K562 (cell line): ENCODE measurements at regions not wholly inside any gene's neighbourhood (a gene's known extent, or its start where the extent isn't known, plus 50 kb on each side); places are given as distances from the start of the nearest gene placed in this dataset.
A peak's percentile ranks its signal among the peaks of the same experiment; 100 is the strongest.

Experiments
- CC2D1A ChIP-seq: fragments of 450-650 bp; IDR thresholded peaks from 2 replicates; pipeline ENCODE4 v1.6.1; 2017; ENCODE audit warnings: mild to moderate bottlenecking
- CREM ChIP-seq: IDR thresholded peaks from 2 replicates; pipeline ENCODE4 v1.6.1; 2014; ENCODE audit warnings: antibody characterized with exemption, low read depth
- CUX1 ChIP-seq: fragments of 200-800 bp; sonication (Bioruptor generic); IDR thresholded peaks from 2 replicates; pipeline ENCODE4 v1.6.1; 2016; ENCODE audit warnings: missing genetic modification characterization, missing compliant biosample characterization
- EP300 ChIP-seq: IDR thresholded peaks from 2 replicates; pipeline ENCODE4 v1.6.1; 2012; ENCODE audit warnings: low read length, improper control_type of control experiment
- ESRRA ChIP-seq: fragments of 450-650 bp; IDR thresholded peaks from 2 replicates; pipeline ENCODE4 v1.6.1; 2014; ENCODE audit warnings: low read depth, mild to moderate bottlenecking, moderate library complexity, borderline replicate concordance
- MAFG ChIP-seq: fragments of 450-650 bp; conservative IDR thresholded peaks from 2 replicates; pipeline ENCODE4 v1.6.1; 2016; ENCODE audit warnings: missing genetic modification characterization, missing compliant biosample characterization
- MTA1 ChIP-seq: fragments of 450-650 bp; IDR thresholded peaks from 2 replicates; pipeline ENCODE4 v1.6.1; 2017; ENCODE audit warnings: borderline replicate concordance
- PTTG1 ChIP-seq: fragments of 450-650 bp; IDR thresholded peaks from 2 replicates; pipeline ENCODE4 v1.6.1; 2016; ENCODE audit warnings: low read depth, mild to moderate bottlenecking, missing genetic modification characterization, missing compliant biosample characterization
- ZNF512 ChIP-seq: IDR thresholded peaks from 2 replicates; pipeline ENCODE4 v1.6.1; 2016; ENCODE audit warnings: missing genetic modification characterization, missing compliant biosample characterization
- TF ChIP-seq, protein P1 (sequence below), 2 experiments: fragments of 450-650 bp; IDR thresholded peaks; 2 replicates each; pipeline ENCODE4 v1.6.1; 2016; ENCODE audit warnings: mild to moderate bottlenecking in 2 of 2, borderline replicate concordance in 1 of 2, low read depth in 1 of 2, moderate library complexity in 1 of 2
- TF ChIP-seq, protein P2 (sequence below): fragments of 450-650 bp; IDR thresholded peaks from one replicate; pipeline ENCODE4 v1.6.1; 2018; ENCODE audit warnings: mild to moderate bottlenecking, moderate library complexity; ENCODE audit not compliant: partially characterized antibody

DNA sequence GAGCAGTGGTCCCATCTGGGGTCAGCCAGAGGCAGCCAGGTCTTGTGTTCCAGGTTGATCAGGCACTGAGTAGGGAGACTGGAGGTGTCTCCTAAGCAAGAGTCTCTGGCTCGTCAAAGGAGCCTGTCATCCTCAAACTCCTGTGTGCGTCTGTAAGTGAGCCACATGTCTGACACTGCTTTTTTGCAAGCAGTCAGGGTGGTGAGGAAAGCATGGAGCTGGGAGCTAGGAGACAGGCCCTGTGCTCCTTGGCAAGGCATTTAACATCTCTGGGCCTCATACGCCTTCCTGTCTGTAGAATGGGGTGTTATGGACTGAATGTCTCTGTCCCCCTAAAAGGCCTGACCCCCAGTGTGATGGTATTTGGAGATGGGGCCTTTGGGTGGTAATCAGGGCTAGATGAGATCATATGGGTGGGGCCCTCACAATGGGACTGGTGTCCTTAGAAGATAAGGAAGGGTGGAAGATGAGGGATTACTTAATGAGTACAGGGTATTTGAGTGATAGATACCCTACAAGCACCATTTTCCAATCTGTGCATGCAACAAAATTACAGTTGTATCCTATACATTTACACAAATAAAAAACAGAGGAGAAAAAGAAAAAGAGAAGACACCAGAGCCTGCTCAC lies 53.0 kb downstream of the ARL6IP4 start (continued):
- no peak for TF ChIP-seq ZNF512 (tag)
- no peak for TF ChIP-seq CC2D1A
- TF ChIP-seq, protein P1, sequence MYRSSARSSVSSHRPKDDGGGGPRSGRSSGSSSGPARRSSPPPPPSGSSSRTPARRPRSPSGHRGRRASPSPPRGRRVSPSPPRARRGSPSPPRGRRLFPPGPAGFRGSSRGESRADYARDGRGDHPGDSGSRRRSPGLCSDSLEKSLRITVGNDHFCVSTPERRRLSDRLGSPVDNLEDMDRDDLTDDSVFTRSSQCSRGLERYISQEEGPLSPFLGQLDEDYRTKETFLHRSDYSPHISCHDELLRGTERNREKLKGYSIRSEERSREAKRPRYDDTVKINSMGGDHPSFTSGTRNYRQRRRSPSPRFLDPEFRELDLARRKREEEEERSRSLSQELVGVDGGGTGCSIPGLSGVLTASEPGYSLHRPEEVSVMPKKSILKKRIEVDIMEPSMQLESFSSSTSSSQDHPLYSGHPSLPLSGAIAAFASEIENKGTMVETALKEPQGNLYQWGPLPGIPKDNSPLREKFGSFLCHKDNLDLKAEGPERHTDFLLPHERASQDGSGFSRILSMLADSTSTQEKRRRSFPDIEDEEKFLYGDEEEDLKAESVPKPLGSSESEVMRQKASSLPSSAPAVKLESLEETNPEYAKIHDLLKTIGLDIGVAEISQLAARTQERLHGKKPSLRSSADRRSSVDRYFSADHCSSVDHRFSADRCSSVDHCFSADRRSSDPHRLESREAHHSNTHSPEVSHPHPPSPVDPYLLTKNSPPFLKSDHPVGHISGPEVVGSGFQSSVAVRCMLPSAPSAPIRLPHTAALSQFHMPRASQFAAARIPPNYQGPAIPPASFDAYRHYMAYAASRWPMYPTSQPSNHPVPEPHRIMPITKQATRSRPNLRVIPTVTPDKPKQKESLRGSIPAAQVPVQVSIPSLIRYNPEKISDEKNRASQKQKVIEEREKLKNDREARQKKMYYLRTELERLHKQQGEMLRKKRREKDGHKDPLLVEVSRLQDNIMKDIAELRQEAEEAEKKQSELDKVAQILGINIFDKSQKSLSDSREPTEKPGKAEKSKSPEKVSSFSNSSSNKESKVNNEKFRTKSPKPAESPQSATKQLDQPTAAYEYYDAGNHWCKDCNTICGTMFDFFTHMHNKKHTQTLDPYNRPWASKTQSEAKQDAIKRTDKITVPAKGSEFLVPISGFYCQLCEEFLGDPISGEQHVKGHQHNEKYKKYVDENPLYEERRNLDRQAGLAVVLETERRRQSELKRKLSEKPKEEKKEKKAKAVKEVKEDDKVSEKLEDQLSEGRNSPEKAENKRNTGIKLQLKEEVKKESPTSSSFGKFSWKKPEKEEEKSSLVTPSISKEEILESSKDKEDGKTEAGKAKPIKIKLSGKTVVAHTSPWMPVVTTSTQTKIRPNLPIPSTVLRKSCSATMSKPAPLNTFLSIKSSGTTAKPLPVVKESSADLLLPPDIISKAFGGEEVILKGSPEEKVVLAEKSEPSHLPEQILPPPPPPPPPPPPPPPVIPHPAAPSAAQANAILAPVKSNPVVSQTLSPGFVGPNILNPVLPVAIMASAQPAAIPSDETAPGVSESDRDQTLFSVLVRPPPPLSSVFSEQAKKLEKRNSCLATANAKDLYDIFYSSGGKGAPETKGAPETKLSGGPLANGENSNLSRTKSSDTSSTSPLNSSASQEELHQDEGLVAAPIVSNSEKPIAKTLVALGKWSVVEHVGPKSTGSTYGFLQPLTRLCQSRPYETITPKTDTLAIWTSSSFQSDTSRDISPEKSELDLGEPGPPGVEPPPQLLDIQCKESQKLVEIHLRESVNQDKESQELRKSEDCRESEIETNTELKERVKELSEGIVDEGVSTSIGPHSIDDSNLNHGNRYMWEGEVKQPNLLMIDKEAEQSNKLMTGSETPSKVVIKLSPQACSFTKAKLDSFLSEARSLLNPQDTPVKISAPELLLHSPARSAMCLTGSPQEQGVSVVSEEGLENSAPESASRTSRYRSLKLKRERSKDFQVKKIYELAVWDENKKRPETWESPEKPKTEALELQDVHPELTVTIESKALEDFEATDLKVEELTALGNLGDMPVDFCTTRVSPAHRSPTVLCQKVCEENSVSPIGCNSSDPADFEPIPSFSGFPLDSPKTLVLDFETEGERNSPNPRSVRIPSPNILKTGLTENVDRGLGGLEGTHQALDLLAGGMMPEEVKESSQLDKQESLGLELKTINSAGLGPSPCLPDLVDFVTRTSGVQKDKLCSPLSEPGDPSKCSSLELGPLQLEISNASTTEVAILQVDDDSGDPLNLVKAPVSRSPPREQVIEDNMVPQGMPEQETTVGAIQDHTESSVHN (IDR thresholded peaks at IDR 0.05; ENCODE audit: borderline replicate concordance in 1 of 2, low read depth in 1 of 2), result no peak
- peak; percentile 73 for TF ChIP-seq MTA1
- TF ChIP-seq PTTG1 (tag), result no peak
- TF ChIP-seq ESRRA, result no peak
- TF ChIP-seq CREM, result 0 out of 2 replicates have a peak, but pooled peaks have one; percentile 21
- no peak for TF ChIP-seq MAFG (tag)
- TF ChIP-seq CUX1, result no peak
- TF ChIP-seq EP300, result peak; percentile 54
- TF ChIP-seq, protein P2, sequence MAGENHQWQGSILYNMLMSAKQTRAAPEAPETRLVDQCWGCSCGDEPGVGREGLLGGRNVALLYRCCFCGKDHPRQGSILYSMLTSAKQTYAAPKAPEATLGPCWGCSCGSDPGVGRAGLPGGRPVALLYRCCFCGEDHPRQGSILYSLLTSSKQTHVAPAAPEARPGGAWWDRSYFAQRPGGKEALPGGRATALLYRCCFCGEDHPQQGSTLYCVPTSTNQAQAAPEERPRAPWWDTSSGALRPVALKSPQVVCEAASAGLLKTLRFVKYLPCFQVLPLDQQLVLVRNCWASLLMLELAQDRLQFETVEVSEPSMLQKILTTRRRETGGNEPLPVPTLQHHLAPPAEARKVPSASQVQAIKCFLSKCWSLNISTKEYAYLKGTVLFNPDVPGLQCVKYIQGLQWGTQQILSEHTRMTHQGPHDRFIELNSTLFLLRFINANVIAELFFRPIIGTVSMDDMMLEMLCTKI, result no peak
